ENCODE measurements at regions not wholly inside any gene's neighbourhood (a gene's known extent, or its start where the extent isn't known, plus 50 kb on each side); places are given as distances from the start of the nearest gene placed in this dataset.

DNA sequence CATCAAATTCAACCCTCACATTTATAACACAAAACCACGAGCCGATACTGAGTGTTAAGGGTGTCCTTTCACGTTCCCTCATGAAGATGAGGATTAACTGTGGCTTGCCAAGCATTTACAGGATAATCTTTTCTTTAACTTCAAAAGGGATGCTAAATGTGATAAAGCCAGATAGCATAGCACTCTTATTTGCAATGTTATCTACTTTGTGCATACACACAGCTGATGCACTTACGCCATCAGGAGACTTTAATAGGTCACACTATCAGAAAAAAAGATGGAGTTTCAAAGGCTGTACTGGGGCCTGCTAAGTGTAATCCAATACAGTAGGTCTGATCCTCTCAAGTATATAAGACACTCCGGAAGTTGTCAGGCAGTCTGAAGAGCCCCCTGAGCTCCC is 572.7 kb downstream of the PIK3C3 start:
- H3K4me3 ChIP-seq (ENCODE audit: low read depth, low read length), result no peak overlapping the region
- TF ChIP-seq, protein P1, sequence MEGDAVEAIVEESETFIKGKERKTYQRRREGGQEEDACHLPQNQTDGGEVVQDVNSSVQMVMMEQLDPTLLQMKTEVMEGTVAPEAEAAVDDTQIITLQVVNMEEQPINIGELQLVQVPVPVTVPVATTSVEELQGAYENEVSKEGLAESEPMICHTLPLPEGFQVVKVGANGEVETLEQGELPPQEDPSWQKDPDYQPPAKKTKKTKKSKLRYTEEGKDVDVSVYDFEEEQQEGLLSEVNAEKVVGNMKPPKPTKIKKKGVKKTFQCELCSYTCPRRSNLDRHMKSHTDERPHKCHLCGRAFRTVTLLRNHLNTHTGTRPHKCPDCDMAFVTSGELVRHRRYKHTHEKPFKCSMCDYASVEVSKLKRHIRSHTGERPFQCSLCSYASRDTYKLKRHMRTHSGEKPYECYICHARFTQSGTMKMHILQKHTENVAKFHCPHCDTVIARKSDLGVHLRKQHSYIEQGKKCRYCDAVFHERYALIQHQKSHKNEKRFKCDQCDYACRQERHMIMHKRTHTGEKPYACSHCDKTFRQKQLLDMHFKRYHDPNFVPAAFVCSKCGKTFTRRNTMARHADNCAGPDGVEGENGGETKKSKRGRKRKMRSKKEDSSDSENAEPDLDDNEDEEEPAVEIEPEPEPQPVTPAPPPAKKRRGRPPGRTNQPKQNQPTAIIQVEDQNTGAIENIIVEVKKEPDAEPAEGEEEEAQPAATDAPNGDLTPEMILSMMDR (IDR thresholded peaks at IDR 0.05; ENCODE audit: insufficient read depth, low read length), result no peak
- no peak for DNase-seq (ENCODE audit: low read depth)

DNA sequence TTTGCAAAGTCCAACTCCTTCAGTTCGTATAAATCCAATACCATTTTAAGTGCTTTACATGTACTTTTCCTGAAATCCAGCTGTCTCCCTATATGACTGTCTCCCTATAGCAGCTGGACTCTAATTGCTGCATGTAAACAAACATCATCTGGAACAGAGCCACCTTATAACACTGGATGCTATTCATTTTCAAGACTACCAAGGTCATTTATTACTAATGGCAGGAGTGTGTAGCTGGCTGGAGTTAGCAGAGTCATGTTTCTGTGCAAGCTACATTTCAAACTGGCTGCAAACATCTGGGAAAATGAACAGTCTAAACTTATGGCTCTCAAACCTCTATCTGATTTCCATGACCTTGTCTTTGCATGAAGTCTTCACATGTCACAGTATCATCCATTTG is 575.2 kb downstream of the PIK3C3 start:
- H3K4me3 ChIP-seq (ENCODE audit: low read depth, low read length), result no peak overlapping the region
- no peak for DNase-seq (ENCODE audit: low read depth)
- TF ChIP-seq, protein P1 (IDR thresholded peaks at IDR 0.05; ENCODE audit: insufficient read depth, low read length), result no peak

DNA sequence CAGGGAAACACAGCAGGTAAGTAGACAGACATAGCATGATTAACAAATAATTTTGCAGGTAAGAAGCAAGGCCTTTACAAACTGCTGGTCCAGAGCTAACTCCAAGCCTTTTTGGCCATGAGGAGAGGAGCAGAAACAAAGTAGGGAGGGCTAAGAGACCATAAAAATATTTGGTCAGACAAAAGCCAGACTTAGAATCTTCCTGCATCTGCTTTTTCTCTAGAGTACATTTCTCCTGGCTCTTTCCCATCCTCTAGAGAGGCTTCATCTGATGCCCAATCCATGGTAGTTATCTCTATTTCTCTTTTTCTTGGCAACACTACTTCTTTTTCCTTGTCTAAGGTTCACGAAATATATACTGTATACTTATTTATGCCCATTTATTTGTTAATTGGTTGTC is 577.1 kb downstream of the PIK3C3 start:
- H3K4me3 ChIP-seq (ENCODE audit: low read depth, low read length), result no peak overlapping the region
- DNase-seq (ENCODE audit: low read depth), result no peak
- TF ChIP-seq, protein P1 (IDR thresholded peaks at IDR 0.05; ENCODE audit: insufficient read depth, low read length), result no peak

DNA sequence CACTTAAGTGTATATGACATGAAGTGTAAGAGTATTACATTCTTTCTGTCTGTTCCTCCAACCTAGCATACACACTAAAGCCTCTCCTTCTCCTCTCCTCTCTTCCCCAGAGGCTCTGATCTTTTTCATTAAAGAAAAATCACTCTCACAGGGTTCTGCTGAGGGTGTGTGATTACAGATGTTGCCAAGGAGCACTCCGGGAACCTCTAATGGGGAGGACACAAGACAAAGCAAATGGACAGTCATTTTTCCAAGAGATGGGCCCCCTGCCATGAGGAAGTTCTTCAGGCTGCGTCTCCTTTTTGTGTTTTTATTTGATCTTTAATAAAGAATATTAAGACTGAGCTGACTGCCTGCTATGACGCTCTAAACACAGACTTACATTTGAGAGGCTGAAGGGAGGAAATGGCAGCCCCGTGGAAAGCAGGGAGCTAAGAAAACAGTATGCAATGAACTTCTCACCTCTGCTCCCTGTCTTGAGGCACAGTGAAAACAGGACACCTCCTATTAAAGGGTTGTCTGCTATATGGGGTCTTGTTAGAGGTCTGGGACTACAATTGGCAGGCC is 578.1 kb downstream of the PIK3C3 start:
- DNase-seq (ENCODE audit: low read depth), result no peak
- TF ChIP-seq, protein P1 (IDR thresholded peaks at IDR 0.05; ENCODE audit: insufficient read depth, low read length), result no peak
- H3K4me3 ChIP-seq (ENCODE audit: low read depth, low read length), result no peak overlapping the region

DNA sequence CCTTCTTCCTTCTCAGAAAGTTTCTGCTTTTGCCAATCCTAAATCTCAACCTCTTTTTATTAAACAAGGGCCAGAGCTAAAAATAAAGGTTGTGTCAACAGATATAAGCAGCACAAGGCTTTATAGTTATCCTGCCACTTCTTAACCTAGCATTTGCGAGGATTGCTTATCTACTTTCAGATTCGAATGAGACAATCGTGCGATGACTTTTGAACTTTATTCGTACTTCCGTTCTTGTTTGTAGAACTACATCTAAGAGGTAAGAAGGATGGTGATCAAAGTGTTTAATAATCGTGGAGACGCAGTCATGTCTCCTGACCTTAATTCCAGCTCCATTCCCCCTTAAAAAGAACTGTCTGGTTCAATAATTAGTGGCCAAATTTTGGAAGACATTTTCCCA is 578.6 kb downstream of the PIK3C3 start:
- no peak for DNase-seq (ENCODE audit: low read depth)
- TF ChIP-seq, protein P1 (IDR thresholded peaks at IDR 0.05; ENCODE audit: insufficient read depth, low read length), result no peak
- H3K4me3 ChIP-seq (ENCODE audit: low read depth, low read length), result no peak overlapping the region

DNA sequence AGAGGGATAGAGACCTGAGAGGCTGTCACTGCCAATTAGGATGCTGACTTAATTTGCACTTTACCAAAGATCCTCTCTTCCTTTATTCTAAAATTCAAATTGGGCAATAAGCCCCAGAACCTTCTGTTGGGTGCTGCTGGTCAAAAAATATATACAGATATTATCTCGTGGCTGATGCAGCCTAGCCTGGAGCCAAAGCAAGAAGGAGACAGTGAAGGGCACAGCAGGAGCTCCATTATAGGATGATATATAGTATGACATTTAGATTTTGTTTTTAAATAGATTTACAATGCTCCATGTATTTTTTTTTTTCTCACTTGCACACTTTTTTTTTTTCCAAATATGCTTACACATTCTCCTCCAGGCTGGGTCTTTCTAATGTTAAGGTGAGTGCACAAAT is 579.3 kb downstream of the PIK3C3 start:
- DNase-seq (ENCODE audit: low read depth), result no peak

More for the DNA sequence above, 579.3 kb downstream of the PIK3C3 start:
- no peak overlapping the region for H3K4me3 ChIP-seq (ENCODE audit: low read depth, low read length)
- TF ChIP-seq, protein P1 (IDR thresholded peaks at IDR 0.05; ENCODE audit: insufficient read depth, low read length), result no peak

Data from fibroblast of the aortic adventitia (primary cell).